IMR-90 (cell line): ENCODE measurements at regions not wholly inside any gene's neighbourhood (a gene's known extent, or its start where the extent isn't known, plus 50 kb on each side); places are given as distances from the start of the nearest gene placed in this dataset.

Experiments used
- ATAC-seq: fragments of 200-7000 bp; cut with Tn5 transposase; 2 replicates; pipeline ENCODE4 v1.9.1; 2020; ENCODE audit warnings: low read depth, mild to moderate bottlenecking, moderate library complexity
- BruUV-seq: library from RNA; stranded (reverse); fragments of 400-500 nt; replicated peaks from 2 replicates; lab custom pipeline; 2021; lab: Mats Ljungman, UMichigan
- CTCF ChIA-PET: fragments of 300-600 bp; formaldehyde crosslinking; extraction: SDS; loops from one replicate; lab custom pipeline; 2021; ENCODE audit warnings: antibody characterized with exemption; lab: Yijun Ruan, JAX
- POLR2A ChIA-PET: fragments of 300-600 bp; sonication (Branson Sonifier 250); formaldehyde crosslinking; loops from one replicate; lab custom pipeline; 2022; ENCODE audit warnings: antibody characterized with exemption; ENCODE audit not compliant: unreplicated experiment; lab: Charles Lee
- DNase-seq: peaks from one replicate; pipeline ENCODE4 v3.0.0; 2013
- H2AFZ ChIP-seq: replicated peaks from 2 replicates; pipeline ENCODE3; 2013; ENCODE audit warnings: low read length, mild to moderate bottlenecking; ENCODE audit not compliant: poor library complexity
- H2AK5ac ChIP-seq: 2 replicates; pipeline ENCODE4 v1.6.1; 2013; ENCODE audit warnings: low read depth, low read length, inconsistent platforms
- H2AK9ac ChIP-seq: replicated peaks from 2 replicates; pipeline ENCODE3; 2013; ENCODE audit warnings: mild to moderate bottlenecking, low read depth, low read length, moderate library complexity; ENCODE audit not compliant: poor library complexity
- H2BK120ac ChIP-seq: 2 replicates; pipeline ENCODE4 v1.6.1; 2013; ENCODE audit warnings: low read depth, low read length, inconsistent platforms
- H2BK15ac ChIP-seq: 3 replicates; pipeline ENCODE4 v1.6.1; 2013; ENCODE audit warnings: low read depth, low read length, inconsistent platforms
- H2BK20ac ChIP-seq: 2 replicates; pipeline ENCODE4 v1.6.1; 2013; ENCODE audit warnings: low read depth, mild to moderate bottlenecking, inconsistent platforms, low read length, moderate library complexity
- H2BK5ac ChIP-seq: 2 replicates; pipeline ENCODE4 v1.6.1; 2013; ENCODE audit warnings: mild to moderate bottlenecking, low read depth, low read length, inconsistent platforms; ENCODE audit not compliant: poor library complexity, severe bottlenecking
- H3K14ac ChIP-seq: replicated peaks from 2 replicates; pipeline ENCODE4 v1.6.1; 2013; ENCODE audit warnings: low read depth, low read length, inconsistent platforms
- H3K18ac ChIP-seq: 2 replicates; pipeline ENCODE4 v1.6.1; 2013; ENCODE audit warnings: low read depth, low read length, control low read depth
- H3K23ac ChIP-seq: 2 replicates; pipeline ENCODE4 v1.6.1; 2013; ENCODE audit warnings: low read depth, low read length, inconsistent platforms
- H3K27ac ChIP-seq: 2 replicates; pipeline ENCODE4 v1.5.1; 2013; ENCODE audit warnings: mild to moderate bottlenecking, control low read depth, low read length; ENCODE audit not compliant: insufficient read depth
- H3K27me3 ChIP-seq: 2 replicates; pipeline ENCODE4 v1.6.1; 2013; ENCODE audit warnings: low read length; ENCODE audit not compliant: control insufficient read depth, insufficient read depth
- H3K36me3 ChIP-seq: 2 replicates; pipeline ENCODE4 v1.6.1; 2013; ENCODE audit warnings: low read length, mixed read lengths; ENCODE audit not compliant: control insufficient read depth, insufficient read depth
- H3K4ac ChIP-seq: 2 replicates; pipeline ENCODE4 v1.6.1; 2013; ENCODE audit warnings: low read depth, low read length, inconsistent platforms
- H3K4me1 ChIP-seq: 2 replicates; pipeline ENCODE4 v1.6.1; 2013; ENCODE audit warnings: low read length, mixed read lengths; ENCODE audit not compliant: control insufficient read depth, insufficient read depth
- H3K4me2 ChIP-seq: 2 replicates; pipeline ENCODE4 v1.6.1; 2013; ENCODE audit warnings: low read depth, mild to moderate bottlenecking, control low read depth, low read length, moderate library complexity
- H3K4me3 ChIP-seq: 2 replicates; pipeline ENCODE4 v1.5.1; 2013; ENCODE audit warnings: low read depth, mild to moderate bottlenecking, control low read depth, low read length, moderate library complexity; ENCODE audit not compliant: insufficient read depth
- H3K56ac ChIP-seq: 2 replicates; pipeline ENCODE4 v1.6.1; 2013; ENCODE audit warnings: low read length, inconsistent platforms; ENCODE audit not compliant: insufficient read depth; ENCODE audit errors: extremely low read depth
- H3K79me1 ChIP-seq, 2 experiments: 2 replicates each; pipeline ENCODE4 v1.6.1; 2013; ENCODE audit warnings: low read length in 2 of 2, inconsistent platforms in 1 of 2, low read depth in 1 of 2
- H3K9ac ChIP-seq: 2 replicates; pipeline ENCODE4 v1.6.1; 2013; ENCODE audit warnings: low read depth, low read length, control low read depth
- H3K9me1 ChIP-seq: 2 replicates; pipeline ENCODE4 v1.6.1; 2013; ENCODE audit warnings: low read length, inconsistent platforms; ENCODE audit not compliant: insufficient read depth
- H3K9me3 ChIP-seq: 2 replicates; pipeline ENCODE4 v1.6.1; 2013; ENCODE audit warnings: low read length; ENCODE audit not compliant: control insufficient read depth, insufficient read depth
- H4K20me1 ChIP-seq: 2 replicates; pipeline ENCODE4 v1.6.1; 2013; ENCODE audit warnings: low read length, inconsistent platforms; ENCODE audit not compliant: insufficient read depth
- H4K5ac ChIP-seq: 2 replicates; pipeline ENCODE4 v1.6.1; 2013; ENCODE audit warnings: mild to moderate bottlenecking, low read depth, low read length, control low read depth
- H4K8ac ChIP-seq, 2 experiments: 2 replicates each; pipeline ENCODE4 v1.6.1; 2013; ENCODE audit warnings: low read depth in 2 of 2, low read length in 2 of 2, control low read depth in 1 of 2, inconsistent platforms in 1 of 2
- H4K91ac ChIP-seq: 2 replicates; pipeline ENCODE4 v1.6.1; 2013; ENCODE audit warnings: low read depth, low read length, inconsistent platforms; ENCODE audit not compliant: insufficient read depth
- MXI1 ChIP-seq: IDR thresholded peaks from 2 replicates; pipeline ENCODE4 v1.6.1; 2012; ENCODE audit warnings: low read depth, mild to moderate bottlenecking, low read length, moderate library complexity, borderline replicate concordance
- NFE2L2 ChIP-seq: fragments of 150-350 bp; IDR thresholded peaks from 2 replicates; pipeline ENCODE4 v1.6.1; 2016; ENCODE audit warnings: low read depth, mild to moderate bottlenecking, low read length
- POLR2A ChIP-seq: IDR thresholded peaks from 2 replicates; pipeline ENCODE4 v1.6.1; 2012; ENCODE audit warnings: mild to moderate bottlenecking, low read depth, low read length
- RAD21 ChIP-seq: IDR thresholded peaks from 2 replicates; pipeline ENCODE4 v1.6.1; 2012; ENCODE audit warnings: low read length, improper control_type of control experiment
- RCOR1 ChIP-seq: IDR thresholded peaks from 2 replicates; pipeline ENCODE4 v1.6.1; 2012; ENCODE audit warnings: mild to moderate bottlenecking, low read length, improper control_type of control experiment; ENCODE audit not compliant: insufficient replicate concordance
- WGBS, 2 experiments: methylation state at CpG; one replicate each; pipeline versions ENCODE4 v1.1.5 to v1.1.7; 2013; ENCODE audit warnings: missing lambda C conversion rate in 2 of 2; ENCODE audit not compliant: insufficient read length in 1 of 2; ENCODE audit errors: extremely low coverage in 2 of 2; 5-methylcytosine and 5-hydroxymethylcytosine counted together
- dilution Hi-C: fragments of 300-500 bp; cut with HindIII; formaldehyde crosslinking; loops from one replicate; pipeline ENCODE4 v1.14.3; 2018; ENCODE audit warnings: low sequenced_read_pairs; ENCODE audit not compliant: unreplicated experiment
- in situ Hi-C: fragments of 300-500 bp; cut with MboI; formaldehyde crosslinking; loops from 3 replicates; pipeline ENCODE4 v1.14.3; 2019; ENCODE audit warnings: low sequenced_read_pairs, inconsistent platforms, mixed read lengths
- intact Hi-C: fragments of 100-400 bp; cut with micrococcal nuclease; formaldehyde crosslinking; loops from 2 replicates; pipeline ENCODE4 v1.10.0; 2022
- TF ChIP-seq, protein P1 (sequence below): conservative IDR thresholded peaks from 2 replicates; pipeline ENCODE4 v1.5.1; 2012; ENCODE audit warnings: mild to moderate bottlenecking, low read depth, low read length, improper control_type of control experiment
- TF ChIP-seq, protein P2 (sequence below): fragments of 150-350 bp; IDR thresholded peaks from 2 replicates; pipeline ENCODE4 v1.6.1; 2016; ENCODE audit warnings: low read depth, mild to moderate bottlenecking, low read length, moderate library complexity, borderline replicate concordance

DNA sequence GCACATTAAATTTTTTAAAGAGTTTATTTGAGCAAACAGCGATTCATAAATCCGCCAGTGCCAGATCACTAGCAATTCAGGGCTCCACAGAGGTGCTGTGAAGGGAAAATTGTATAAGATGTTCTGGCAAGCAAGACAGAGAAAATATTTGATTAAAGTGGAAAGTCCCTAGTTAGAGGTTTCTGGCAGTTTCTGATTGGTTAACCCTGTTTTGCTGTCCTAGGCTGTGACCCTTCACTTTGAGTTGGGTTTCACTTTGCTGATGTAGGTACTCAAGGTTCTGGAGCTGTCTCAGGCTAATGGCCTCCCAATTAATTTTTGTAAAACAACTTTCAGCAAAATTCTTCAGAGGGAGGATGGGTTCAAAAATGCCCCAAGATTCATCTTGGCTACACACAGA, 79.4 kb upstream of the NXPH1 start:
- no peak overlapping the region for H2AK5ac ChIP-seq
- no CpG with 5 or more reads among the region's 2 CpGs for WGBS, 2 experiments
- BruUV-seq = no TSS peak
- no peak overlapping the region for H3K4me2 ChIP-seq
- no peak overlapping the region for H2BK20ac ChIP-seq
- no peak overlapping the region for H4K8ac ChIP-seq
- H2AK9ac ChIP-seq = no peak overlapping the region
- H4K20me1 ChIP-seq = no peaks in the 10 kb centered on the region
- H3K56ac ChIP-seq = no peak overlapping the region
- no peak overlapping the region for H2AFZ ChIP-seq
- ATAC-seq (no peak), DNase-seq (no peak)
- dilution Hi-C loops = no loop called here
- no peaks in the 10 kb centered on the region for H3K36me3 ChIP-seq
- no peak overlapping the region for H2BK120ac ChIP-seq
- H3K4me3 ChIP-seq = no peak overlapping the region
- no peak overlapping the region for H4K91ac ChIP-seq
- no peak overlapping the region for H3K23ac ChIP-seq
- H3K9ac ChIP-seq = no peak overlapping the region
- H3K4ac ChIP-seq = no peak overlapping the region
- H3K18ac ChIP-seq = no peak overlapping the region
- intact Hi-C loops = no loop called here
- H2BK15ac ChIP-seq = no peak overlapping the region
- H3K27me3 ChIP-seq = no peaks in the 10 kb centered on the region
- no peak overlapping the region for H3K27ac ChIP-seq
- H2BK5ac ChIP-seq = no peak overlapping the region
- H3K79me1 ChIP-seq = no peaks in the 10 kb centered on the region
- no peaks in the 10 kb centered on the region for H3K4me1 ChIP-seq
- H4K5ac ChIP-seq = no peak overlapping the region
- in situ Hi-C loops = no loop called here
- ChIA-PET CTCF (no interaction called here), POLR2A (no interaction called here)
- H3K14ac ChIP-seq = no peak overlapping the region
- no peak for TF ChIP-seq RCOR1
- no peak for TF ChIP-seq POLR2A
- TF ChIP-seq, protein P1, sequence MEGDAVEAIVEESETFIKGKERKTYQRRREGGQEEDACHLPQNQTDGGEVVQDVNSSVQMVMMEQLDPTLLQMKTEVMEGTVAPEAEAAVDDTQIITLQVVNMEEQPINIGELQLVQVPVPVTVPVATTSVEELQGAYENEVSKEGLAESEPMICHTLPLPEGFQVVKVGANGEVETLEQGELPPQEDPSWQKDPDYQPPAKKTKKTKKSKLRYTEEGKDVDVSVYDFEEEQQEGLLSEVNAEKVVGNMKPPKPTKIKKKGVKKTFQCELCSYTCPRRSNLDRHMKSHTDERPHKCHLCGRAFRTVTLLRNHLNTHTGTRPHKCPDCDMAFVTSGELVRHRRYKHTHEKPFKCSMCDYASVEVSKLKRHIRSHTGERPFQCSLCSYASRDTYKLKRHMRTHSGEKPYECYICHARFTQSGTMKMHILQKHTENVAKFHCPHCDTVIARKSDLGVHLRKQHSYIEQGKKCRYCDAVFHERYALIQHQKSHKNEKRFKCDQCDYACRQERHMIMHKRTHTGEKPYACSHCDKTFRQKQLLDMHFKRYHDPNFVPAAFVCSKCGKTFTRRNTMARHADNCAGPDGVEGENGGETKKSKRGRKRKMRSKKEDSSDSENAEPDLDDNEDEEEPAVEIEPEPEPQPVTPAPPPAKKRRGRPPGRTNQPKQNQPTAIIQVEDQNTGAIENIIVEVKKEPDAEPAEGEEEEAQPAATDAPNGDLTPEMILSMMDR = no peak
- TF ChIP-seq NFE2L2 = no peak
- TF ChIP-seq, protein P2, sequence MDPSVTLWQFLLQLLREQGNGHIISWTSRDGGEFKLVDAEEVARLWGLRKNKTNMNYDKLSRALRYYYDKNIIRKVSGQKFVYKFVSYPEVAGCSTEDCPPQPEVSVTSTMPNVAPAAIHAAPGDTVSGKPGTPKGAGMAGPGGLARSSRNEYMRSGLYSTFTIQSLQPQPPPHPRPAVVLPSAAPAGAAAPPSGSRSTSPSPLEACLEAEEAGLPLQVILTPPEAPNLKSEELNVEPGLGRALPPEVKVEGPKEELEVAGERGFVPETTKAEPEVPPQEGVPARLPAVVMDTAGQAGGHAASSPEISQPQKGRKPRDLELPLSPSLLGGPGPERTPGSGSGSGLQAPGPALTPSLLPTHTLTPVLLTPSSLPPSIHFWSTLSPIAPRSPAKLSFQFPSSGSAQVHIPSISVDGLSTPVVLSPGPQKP = no peak
- no peak for TF ChIP-seq MXI1
- no peak for TF ChIP-seq RAD21
- no peaks in the 10 kb centered on the region for H3K9me3 ChIP-seq
- H3K9me1 ChIP-seq = no peaks in the 10 kb centered on the region
